CD4-positive, alpha-beta T cell treated with Interleukin-4 for 1 hour (primary cell): ENCODE measurements at regions not wholly inside any gene's neighbourhood (a gene's known extent, or its start where the extent isn't known, plus 50 kb on each side); places are given as distances from the start of the nearest gene placed in this dataset.
"Not testable (repeated sequence)": the region's sequence is repeated elsewhere in the genome, so short reads cannot be mapped to it uniquely, and the experiment has no call there.

ENCODE experiments used
- DNase-seq, 2 donors: peaks; one replicate each; pipeline ENCODE4 v3.0.0-alpha.2; 2020 to 2022

DNA sequence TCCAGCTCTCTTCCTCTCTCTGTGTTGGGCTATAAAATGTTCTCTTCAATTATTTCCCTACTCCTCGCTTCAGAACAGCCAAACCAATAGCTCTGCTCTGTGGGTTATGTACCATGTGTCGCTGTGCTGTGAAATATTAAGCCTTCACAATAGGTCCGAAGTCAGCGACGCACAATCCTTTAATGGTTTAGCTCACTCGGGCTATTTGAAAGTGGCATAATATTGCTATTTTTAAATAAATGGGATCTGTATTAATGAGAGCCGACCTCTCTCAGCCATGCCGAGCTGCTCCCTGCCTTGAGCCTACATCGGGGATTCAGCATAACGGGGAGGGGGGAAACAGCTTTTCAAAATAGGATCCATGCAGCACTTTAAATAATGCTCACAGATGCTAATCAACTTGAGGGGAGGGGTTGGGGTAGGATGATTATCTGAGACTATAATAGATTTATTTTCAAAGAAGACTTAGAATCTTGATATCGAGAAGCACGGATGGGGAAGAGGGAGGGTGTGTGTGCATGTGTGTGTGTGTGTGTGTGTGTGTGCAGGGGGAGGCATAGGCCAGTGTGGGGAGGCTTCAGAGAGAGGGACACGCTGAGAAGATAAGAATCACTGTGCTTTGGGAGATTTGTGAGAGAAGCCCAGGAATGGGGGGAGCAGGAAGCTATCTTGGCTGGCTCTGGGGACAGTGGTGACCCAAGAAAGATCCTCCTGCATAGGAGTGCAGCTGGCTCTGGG lies 271.5 kb downstream of the NXPE2 start:
- DNase-seq = no peak

DNA sequence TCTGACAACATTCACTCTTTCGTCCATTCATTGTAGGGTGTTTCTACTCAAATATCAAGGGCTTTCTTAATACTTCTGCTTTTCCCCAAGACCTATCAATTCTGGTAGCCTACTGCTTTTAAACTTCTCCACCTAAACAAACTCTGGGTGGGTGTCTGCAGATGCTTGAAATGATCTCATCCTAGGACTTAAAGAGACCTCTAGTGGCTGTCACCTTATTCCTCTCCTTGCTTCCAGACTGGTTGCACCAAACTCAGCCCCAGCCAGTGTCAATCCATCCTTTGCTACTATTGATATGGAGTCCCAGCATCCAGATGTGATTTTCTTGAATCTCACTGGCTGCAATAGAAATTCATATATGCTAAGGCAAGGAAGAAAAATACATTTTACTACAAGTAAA lies 274.7 kb downstream of the NXPE2 start:
- no peak for DNase-seq

DNA sequence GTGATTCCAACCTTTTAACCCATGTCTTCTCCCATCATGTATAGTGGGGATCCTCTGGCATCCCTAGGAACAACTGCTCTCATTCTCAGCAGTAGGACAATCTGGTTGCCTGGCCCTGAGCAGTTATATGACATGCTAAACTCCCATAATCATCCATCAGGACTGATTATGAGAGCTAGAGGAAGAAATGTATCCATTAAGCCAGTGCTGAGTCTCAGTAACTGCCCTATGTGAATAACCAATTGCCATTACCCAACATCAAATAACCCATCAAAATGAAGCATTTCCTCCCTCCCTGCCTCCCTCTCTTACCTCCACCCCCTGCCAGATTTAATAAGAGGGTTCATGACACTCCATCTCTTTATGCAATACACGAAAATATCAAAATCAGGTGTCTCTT lies 277.6 kb downstream of the NXPE2 start:
- no peak for DNase-seq

DNA sequence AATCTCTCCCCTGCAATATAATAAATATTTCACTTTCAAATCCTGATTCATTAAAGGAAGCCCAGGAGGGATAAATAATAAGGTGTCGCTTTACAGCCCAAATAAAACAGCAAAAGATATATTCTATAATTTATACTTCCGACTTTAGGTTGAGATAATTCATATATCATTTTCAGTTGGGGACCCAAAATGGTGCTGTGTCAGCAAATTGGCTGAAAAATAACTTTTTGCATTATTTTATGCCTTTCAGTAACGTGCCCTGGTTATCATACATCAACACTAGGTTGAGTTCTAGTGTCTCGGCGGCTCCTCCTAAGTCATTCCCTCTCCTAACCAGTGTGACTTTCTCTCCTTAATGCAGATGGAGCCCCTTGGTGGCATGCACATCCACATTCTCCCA lies 278.2 kb downstream of the NXPE2 start:
- DNase-seq = no peak

DNA sequence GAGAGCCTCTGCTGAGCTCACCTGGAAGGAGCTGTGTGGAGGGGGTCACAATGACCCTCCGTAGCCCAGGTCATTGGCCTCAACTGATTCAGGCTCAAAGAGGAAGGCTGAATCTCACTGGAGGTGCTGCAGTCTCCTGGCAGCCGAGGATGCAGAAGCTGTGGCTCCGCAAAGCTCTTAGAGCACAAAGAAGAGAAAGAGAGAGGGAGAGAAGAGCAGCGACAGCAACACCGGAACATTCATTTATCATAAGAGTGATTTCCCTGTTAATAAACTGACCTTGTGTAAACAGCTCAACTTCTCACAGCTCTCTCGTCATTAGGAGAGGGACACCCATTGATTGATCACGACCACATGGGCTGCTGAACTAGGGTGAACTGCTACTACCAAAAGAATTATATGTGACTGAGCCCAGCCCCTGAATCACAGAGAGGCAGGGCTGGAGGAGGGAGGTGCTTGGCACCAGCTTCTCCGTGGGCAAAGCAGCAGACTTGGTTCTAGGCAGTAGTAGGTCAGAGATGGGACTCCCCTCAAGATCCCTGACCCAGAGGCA lies 281.7 kb downstream of the NXPE2 start:
- no peak for DNase-seq

DNA sequence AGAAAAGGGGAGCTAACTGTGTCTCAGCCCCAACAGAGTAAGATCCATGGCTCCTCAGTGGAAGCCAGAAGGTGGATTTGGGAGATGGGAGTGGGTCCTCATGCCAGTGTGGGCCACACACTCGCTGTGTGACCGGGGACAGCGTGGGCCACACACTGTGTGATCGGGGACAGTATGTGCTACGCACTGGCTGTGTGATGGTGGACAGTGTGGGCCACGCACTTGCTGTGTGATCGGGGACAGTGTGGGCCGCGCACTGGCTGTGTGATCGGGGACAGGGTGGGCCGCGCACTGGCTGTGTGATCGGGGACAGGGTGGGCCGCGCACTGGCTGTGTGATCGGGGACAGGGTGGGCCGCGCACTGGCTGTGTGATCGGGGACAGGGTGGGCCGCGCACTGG lies 282.5 kb downstream of the NXPE2 start:
- not testable (repeated sequence) for DNase-seq

DNA sequence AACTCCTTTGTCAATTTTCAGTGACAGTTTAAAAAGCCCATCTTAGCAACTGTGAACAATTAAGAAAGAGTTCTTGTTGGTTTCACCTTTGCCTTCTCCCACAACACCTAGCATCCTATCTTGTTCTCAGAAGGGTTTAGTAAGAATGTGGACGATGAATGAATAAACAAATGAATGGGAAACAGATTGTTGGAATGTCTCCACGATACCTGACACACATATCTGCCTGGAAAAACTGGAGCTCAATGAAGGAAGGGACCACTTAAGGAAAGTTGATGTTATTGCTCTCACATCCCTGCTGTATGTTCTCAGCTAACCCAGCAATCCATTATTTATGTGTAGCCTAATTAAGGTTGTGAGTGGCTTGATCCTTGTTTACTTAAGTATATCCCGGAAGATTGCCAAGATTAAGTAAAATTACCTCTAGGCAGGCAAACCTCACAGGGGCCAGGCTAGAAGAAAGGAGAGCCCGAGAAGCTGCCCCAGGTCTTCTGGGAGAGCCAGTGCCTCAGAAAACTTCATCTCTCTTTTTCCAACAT lies 286.4 kb downstream of the NXPE2 start:
- no peak for DNase-seq

DNA sequence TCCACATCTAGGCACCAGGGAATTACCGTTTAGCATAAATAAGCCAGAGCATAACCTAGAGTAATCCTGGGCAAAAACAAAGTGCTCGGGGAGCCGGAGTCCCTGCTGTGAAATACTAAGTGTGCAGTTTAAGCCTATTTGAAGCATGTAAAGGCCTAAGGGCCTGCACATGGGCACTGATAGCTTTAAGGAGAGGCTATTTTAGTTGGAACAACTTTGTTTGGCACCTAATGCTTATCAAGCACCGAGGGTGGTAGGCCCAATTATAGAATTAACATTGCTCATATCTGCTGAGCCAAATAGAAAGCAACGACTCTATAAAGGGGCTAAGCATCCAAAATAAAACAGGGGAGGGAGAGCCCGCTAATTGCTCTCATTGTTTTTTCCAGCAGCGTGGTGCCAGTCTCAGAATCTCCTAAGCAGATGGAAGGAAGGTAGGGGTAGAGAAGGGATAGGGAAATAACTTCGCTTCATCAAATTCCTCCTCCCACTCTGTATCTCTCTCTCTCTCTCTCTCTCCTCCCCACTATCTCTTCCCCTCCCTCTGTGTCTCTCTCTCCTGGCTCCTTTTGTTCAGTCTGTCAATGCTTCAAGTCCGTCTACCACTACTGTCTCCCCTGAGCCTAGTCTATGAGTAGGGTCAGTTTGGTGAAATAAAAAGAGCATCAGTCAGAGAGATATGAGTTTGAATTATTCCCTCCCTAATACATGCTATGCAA lies 292.8 kb downstream of the NXPE2 start:
- DNase-seq = no peak

DNA sequence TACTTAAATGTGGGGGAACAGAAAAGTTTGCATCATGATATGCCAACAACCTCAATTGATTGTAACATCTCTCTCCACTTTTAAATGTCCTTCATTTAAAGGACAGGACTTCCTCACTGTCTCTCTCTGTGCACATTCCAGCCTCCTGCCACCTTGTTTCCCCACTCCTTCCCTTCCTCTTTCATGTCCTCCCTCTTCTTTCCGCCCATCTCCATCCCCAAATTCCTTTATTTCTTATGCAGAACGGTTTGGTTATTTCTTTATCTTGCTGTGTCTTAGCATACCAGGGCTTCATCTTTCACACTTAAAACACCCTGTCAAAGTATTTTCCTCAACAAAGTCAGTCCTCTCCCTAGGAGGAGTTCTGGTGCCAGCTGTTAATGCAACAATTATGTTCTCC lies 293.8 kb downstream of the NXPE2 start:
- no peak for DNase-seq

DNA sequence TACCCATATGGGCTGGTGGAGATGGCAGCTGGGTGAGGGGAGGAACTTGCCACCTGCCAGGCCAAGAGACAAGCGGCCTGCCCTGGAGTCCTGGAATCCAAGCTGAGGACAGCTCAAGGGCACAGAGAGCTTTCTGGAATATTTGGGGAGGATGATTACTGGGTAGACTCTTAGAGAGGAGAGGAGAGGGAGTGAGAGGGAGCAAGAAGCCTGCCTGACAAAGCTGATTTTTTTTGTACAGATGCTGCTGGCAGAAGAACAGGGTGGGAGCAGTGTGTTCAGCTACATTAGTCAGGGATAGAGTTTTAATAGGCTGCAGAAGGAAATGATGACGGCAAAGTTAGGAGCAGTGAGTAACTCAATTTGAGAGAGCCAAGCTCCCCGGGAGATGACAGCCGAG lies 299.3 kb downstream of the NXPE2 start:
- DNase-seq = no peak

DNA sequence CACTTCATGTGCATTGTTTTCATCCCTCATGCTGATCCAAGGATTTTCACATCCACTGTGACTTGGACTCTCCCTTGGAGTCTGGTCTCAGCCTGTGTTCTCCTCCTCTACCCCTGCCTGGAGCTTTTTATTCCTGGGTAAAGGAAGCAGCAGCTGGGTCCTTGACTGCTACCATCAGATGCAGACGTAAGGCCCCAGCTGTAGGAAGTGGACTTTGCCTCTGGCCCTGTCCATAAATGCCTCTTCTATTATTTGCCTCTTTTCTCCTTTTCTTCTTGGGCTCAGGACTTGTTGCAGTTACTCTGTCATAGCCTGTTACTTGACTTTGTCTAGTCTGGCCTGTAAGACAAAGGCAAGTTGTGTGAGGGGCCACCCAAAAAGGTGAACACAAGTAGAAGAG lies 303.8 kb downstream of the NXPE2 start:
- no peak for DNase-seq

DNA sequence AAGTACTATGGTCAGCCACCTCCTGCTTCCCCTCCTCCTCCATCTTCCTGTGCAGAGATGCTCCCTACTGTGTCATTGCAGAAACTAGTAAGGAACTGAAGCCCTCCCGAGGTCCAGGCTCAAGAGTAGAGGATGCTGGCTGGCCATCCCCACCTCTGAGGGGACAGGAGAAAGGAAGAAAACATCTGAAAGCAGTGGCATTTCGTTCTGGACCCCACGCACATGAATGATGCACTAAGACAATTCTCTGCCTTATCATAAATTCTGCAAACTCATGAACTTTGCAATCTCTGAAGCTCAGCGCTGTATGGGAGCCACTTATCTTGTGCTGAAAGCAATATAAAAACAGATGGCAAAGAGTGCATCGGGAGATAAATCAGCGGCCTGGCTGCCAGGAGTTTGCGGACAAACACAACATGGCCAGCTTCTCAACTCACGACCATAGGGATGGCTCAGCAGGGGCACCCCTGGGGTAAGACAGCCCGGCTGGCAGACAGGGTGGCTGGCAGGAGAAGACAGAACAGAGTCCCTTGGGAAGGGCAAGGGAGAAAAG lies 306.4 kb downstream of the NXPE2 start:
- DNase-seq = no peak

DNA sequence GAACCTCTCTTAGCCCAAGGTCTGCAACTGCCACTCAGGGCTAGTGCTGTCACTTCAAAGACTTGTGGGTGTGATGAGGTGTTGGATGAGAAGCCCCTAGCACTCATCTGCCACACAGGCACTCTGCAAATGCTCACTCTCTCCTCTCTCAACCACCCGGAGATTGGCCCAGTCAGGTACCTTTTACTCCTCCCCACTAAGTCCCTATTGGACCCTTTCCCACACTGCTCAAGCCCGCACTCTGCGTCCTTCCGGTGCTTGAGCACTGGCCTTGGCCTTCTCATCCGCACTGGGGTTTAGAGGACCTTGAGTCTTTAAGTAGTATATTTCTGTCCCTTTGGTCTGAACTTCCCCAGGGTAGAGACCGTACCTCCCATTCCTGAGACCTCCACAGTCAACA lies 308.0 kb downstream of the NXPE2 start:
- no peak for DNase-seq

DNA sequence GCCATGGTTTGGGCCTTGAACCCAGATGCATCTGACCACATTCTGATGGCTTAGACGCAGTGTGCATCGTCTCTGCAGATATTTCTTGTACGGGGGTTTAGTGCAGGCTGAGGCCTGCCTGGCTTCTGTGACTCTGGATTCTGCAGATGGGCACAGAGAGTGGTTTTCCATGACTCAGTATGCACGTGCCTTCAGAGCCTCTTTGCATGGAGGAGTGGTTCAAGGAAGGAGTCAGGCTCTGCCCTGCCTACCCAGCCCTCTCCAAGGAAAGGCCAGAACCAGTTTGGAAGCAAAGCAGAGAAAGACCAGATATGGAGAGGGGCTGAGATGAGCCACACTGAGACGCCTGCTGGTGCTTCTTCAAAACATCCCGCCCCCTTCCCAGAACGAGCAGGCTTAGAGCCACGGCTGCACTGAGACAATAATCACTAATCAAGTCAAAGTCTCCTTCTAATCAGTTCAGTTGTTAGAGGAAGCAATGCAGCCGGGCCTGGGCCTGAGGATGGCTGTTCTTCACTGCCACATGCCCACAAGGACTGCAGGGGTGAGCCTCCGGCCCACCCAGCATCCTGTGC lies 308.9 kb downstream of the NXPE2 start:
- no peak for DNase-seq

DNA sequence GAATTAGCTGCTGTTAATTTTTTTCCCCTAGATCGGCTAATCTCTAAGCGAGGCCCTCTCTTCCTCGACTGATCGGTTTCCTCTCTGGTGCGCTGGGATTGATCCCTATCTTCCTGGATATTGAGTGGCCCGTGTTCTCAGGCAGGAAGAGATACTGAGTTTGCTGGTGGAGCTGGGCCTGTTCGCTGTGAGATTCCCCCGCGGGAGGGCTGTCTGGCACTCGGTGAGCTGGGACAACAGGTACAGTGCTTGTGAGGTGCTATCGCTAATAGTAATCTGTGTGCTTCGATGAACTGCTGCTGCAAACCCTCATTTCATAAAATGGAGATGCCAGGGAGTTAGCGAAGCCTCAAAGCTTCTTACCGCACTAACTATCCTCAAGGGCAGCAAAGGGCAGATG lies 310.3 kb downstream of the NXPE2 start:
- no peak for DNase-seq

DNA sequence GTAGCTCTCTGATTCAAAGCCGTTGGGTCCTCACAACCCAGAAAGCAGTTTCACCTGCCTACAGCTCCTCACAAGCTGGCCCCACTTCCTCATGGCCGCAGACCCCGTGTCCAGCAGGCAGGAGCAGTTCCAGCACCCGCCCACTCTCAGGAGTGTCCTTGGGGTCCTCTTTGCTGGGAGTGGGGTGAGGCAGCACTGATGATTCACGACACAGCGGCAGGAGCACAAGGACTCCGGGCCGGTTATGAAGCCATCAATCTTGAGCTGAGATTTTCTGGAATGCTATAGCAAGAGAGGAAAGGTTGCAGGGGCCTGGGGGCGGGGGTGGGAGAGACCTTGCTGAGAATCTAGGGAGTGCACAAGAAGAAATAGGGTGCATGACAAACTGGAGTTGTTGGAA lies 311.2 kb downstream of the NXPE2 start:
- no peak for DNase-seq

DNA sequence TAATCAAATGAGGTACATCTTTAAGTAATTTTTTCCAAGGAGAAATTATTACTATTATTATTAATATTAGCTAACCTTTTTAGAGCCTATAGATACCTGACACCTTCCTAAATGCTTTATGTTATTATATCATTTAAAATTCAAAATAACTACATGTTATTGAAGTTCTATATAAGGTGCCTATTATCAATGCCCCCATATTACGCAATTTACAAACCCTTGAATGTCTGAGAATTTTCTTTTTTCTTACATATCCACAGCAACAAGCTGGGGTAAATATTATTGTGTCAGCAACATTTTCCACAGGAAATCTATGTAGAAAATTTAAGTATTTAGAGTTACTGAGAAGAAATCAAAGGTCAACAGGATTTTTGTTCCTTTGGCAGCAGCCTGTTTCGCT lies 327.3 kb downstream of the NXPE2 start:
- no peak for DNase-seq

DNA sequence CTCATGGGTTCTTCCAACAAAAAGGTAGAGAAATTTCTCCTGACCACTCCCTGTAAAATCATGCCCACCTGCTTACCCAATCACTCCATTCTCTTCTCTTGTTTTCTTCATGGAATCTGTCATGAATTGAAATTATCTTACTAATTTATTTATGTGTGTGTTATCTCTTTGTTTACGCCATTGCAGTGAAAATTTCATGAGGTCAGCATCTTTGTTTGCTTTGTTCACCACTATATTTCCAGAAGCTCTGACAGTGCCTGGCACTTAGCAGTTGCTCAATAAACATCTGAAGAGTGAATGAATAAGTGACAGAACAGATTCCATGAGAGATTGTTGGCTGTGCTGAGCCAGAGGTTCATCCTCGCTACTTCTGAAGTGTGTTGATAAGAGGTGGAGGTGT lies 329.5 kb downstream of the NXPE2 start:
- no peak for DNase-seq

DNA sequence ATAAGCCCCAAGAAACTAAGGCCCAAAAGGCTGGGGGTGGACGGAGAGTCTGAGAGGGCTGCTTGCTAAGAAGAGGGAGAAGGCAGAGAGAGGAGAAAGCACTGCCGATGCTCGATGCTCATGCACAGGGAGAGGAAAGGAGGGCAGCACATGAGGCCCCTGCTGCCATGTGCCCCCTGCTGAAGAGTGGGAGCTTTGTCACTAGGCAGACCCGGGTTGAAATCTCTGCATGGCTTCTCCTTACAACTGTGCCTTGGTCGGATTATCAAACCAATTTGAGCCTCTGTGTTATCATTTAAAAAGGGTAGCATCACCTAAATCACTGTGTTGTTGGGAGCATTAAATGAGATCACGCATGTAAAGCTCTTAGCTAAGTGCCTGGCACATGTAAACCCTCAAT lies 330.5 kb downstream of the NXPE2 start:
- no peak for DNase-seq

DNA sequence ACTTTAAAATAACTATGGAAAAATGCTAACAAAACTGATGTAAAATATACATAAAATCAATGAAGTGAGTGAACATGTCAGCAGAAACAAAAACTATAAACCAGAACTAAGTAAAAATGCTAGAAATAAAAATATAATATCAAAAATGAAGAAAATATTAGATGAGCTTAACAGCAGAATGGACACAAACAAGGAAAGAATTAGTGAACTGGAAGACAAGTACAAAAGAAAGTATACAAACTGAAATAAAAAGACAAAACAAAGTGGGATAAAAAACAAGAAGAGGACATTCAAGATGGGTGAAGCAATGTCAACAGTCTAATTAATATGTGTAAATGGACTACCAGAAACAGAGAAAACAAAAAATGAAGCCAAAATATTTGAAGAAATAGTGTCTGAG lies 339.2 kb downstream of the NXPE2 start:
- no peak for DNase-seq

DNA sequence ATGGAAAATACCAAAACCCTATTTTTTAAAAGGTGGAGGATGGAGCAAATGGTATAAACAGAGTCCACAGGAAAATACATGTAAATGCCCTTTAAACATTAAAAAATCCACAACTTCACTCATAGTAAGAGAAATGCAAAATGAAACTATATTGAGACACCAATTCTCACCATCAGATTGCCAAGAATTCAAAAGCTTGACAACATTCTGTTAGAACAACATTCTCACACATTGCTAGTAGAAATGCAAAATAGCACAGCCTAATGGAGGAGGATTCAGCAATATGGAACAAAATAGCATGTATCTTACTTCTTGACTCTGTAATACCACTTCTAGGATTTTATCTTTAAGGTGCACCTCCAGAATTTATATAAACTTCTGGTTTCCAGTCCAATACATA lies 351.8 kb downstream of the NXPE2 start:
- DNase-seq = no peak

DNA sequence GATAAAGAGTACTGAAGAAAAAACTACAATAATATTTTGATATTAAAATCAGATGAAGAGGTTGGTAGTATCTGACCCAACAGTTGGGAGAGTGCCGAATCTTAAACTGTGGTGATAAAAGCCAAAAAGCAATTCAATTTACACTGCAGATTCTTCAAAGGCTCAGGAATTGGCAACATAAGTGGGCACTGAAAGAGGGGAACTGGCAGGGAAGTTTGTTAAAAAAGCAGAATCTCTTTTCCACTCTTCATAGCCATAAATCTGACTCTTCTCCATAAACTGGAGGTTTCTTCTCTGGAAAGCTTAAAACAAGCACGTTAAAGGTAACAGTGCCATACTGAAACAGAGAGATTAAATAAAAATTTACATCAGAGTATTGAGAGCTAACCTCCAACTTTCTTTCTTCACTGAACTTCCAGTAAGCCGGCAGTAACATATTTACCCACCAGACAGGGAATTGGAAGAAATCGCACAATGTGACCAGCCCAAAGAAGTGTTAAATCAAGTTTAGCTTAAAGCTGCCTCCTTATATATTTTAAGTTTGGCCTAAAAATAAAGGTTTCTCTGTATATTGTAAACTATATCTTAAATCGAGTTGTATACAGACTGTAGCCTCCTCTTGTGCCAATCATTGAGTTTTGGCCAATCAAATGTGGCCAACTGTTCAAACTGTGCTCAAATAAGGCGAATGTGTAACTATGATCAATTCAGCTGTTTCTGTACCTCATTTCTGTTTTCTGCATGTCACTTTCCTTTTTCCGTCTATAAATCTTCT lies 358.3 kb downstream of the NXPE2 start:
- DNase-seq = no peak

DNA sequence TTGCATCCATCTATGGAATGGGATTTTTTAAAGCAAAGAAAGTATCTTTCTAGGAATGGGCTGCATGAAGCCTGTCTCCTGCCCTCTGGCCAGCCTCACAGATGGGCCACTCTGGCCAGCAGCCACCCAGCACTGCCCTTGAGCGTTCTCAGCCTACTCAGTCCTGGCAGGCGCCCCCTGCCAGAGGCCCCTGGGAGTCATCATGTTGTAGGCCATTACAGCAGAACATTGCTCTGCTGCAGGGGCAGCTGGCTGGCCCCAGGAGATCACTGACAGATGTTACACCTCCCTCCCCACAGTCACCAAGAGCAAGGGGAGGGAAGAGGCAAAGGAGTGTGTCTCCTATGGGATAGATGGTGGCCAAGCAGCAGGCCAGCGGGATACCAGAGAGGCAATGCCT lies 363.7 kb downstream of the NXPE2 start:
- no peak for DNase-seq
